Ascending aorta (tissue), 2 donors: ENCODE measurements at regions not wholly inside any gene's neighbourhood (a gene's known extent, or its start where the extent isn't known, plus 50 kb on each side); places are given as distances from the start of the nearest gene placed in this dataset.

Experiments used
- DNase-seq, 2 donors: peaks; one replicate each; pipeline ENCODE4 v3.0.0-alpha.2; 2019; ENCODE audit warnings: low spot score in 2 of 2
- H3K27ac ChIP-seq, 2 donors: fragments of 200-600 bp; sonication (generic); one replicate each; pipeline ENCODE4 v1.5.1; 2016 to 2017; ENCODE audit warnings: mild to moderate bottlenecking in 1 of 2
- H3K27me3 ChIP-seq: fragments of 200-600 bp; sonication (generic); one replicate; pipeline ENCODE4 v1.5.1; 2017
- H3K36me3 ChIP-seq, 2 donors: fragments of 200-600 bp; sonication (generic); one replicate each; pipeline ENCODE4 v1.5.1; 2016
- H3K4me1 ChIP-seq, 2 donors: fragments of 200-600 bp; sonication (generic); one replicate each; pipeline ENCODE4 v1.5.1; 2016 to 2017; ENCODE audit warnings: mild to moderate bottlenecking in 1 of 2
- H3K4me3 ChIP-seq, 2 donors: fragments of 200-600 bp; sonication (generic); one replicate each; pipeline ENCODE4 v1.5.1; 2016 to 2017; ENCODE audit warnings: mild to moderate bottlenecking in 1 of 2
- H3K9me3 ChIP-seq, 2 donors: fragments of 200-600 bp; sonication (generic); one replicate each; pipeline ENCODE4 v1.5.1; 2016
- CTCF ChIP-seq, 3 experiments: fragments of 200-600 bp in 2 of 3; fragments of 450-650 bp in 1 of 3; sonication (generic) in 2 of 3; IDR thresholded peaks; one replicate each; pipeline ENCODE4 v1.5.1; 2016 to 2019; ENCODE audit warnings: antibody characterized with exemption in 3 of 3, mild to moderate bottlenecking in 1 of 3, moderate library complexity in 1 of 3
- intact Hi-C: fragments of 100-400 bp; cut with DNase I; formaldehyde crosslinking; loops from one replicate; pipeline ENCODE4 v1.15.1; 2023

- Histone ChIP-seq H3K4me1 (no peaks in the 10 kb centered on the region), H3K27ac (no peak overlapping the region), H3K27me3 (no peaks in the 10 kb centered on the region), H3K36me3 (no peaks in the 10 kb centered on the region), H3K4me3 (no peak overlapping the region), H3K9me3 (no peaks in the 10 kb centered on the region)
- intact Hi-C loops: no loop called here
- DNase-seq: no peak
- no peak for TF ChIP-seq CTCF (IDR thresholded peaks at IDR 0.05)
Observed at GRCh38 chr2:52365946-52366345, 1334.0 kb upstream of the NRXN1 start.

- Histone ChIP-seq H3K27me3 (no peaks in the 10 kb centered on the region), H3K4me1 (no peaks in the 10 kb centered on the region), H3K4me3 (no peak overlapping the region), H3K27ac (no peak overlapping the region), H3K36me3 (no peaks in the 10 kb centered on the region), H3K9me3 (no peaks in the 10 kb centered on the region)
- no peak for TF ChIP-seq CTCF (IDR thresholded peaks at IDR 0.05)
- no peak for DNase-seq
- intact Hi-C loops: no loop called here
Observed at GRCh38 chr2:52356556-52356955, 1324.6 kb upstream of the NRXN1 start.

- Histone ChIP-seq H3K27ac (no peak overlapping the region), H3K27me3 (no peaks in the 10 kb centered on the region), H3K36me3 (no peaks in the 10 kb centered on the region), H3K4me3 (no peak overlapping the region), H3K9me3 (no peaks in the 10 kb centered on the region), H3K4me1 (no peaks in the 10 kb centered on the region)
- TF ChIP-seq CTCF (IDR thresholded peaks at IDR 0.05): no peak
- DNase-seq: no peak
- intact Hi-C loops: no loop called here
Observed at GRCh38 chr2:52347292-52347691, 1315.4 kb upstream of the NRXN1 start.

GRCh38 chr2:52345676-52346075 is 1313.7 kb upstream of the NRXN1 start:
- Histone ChIP-seq H3K4me3 (no peak overlapping the region), H3K27me3 (no peaks in the 10 kb centered on the region), H3K9me3 (no peaks in the 10 kb centered on the region), H3K27ac (no peak overlapping the region), H3K4me1 (no peaks in the 10 kb centered on the region), H3K36me3 (no peaks in the 10 kb centered on the region)
- intact Hi-C loops: no loop called here
- DNase-seq: no peak
- no peak for TF ChIP-seq CTCF (IDR thresholded peaks at IDR 0.05)

- intact Hi-C loops: no loop called here
- no peak overlapping the region for H3K4me3 ChIP-seq
- no peaks in the 10 kb centered on the region for H3K27me3 ChIP-seq
- no peaks in the 10 kb centered on the region for H3K36me3 ChIP-seq
- TF ChIP-seq CTCF (IDR thresholded peaks at IDR 0.05): no peak
- no peak overlapping the region for H3K27ac ChIP-seq
- no peak for DNase-seq
- no peaks in the 10 kb centered on the region for H3K4me1 ChIP-seq
- H3K9me3 ChIP-seq: no peaks in the 10 kb centered on the region
Observed at GRCh38 chr2:52345082-52345481, 1313.2 kb upstream of the NRXN1 start.

- Histone ChIP-seq H3K4me1 (no peaks in the 10 kb centered on the region), H3K36me3 (no peaks in the 10 kb centered on the region), H3K4me3 (no peak overlapping the region), H3K9me3 (no peaks in the 10 kb centered on the region), H3K27ac (no peak overlapping the region), H3K27me3 (no peaks in the 10 kb centered on the region)
- DNase-seq: no peak
- intact Hi-C loops: no loop called here
- no peak for TF ChIP-seq CTCF (IDR thresholded peaks at IDR 0.05)
Observed at GRCh38 chr2:52343706-52344266, 1311.9 kb upstream of the NRXN1 start.
